ENCODE measurements at regions not wholly inside any gene's neighbourhood (a gene's known extent, or its start where the extent isn't known, plus 50 kb on each side); places are given as distances from the start of the nearest gene placed in this dataset.
A peak's percentile ranks its signal among the peaks of the same experiment; 100 is the strongest.

- Histone ChIP-seq H3K4me3 (no peak overlapping the region), H3K4me2 (no peak overlapping the region), H3K4me1 (peaks cover 22 to 39% (median 33%) of the 10 kb centered on the region in 10 experiments), H3K9ac (no peak overlapping the region), H3K27ac (no peak overlapping the region), H3K9me3 (replicated peaks in 1 of 11) (peaks cover 8 to 19% (median 15%) of the 10 kb centered on the region in 11 experiments; a peak in 21 of 22 replicates), H3K36me3 (no peaks in the 10 kb centered on the region), H3K27me3 (peaks cover 0 to 18% (median 13%) of the 10 kb centered on the region in 11 experiments; a peak in 11 of 22 replicates), H4K20me1 (peaks cover 0 to 14% (median 0%) of the 10 kb centered on the region in 11 experiments; a peak in 4 of 22 replicates)
- no peak for TF ChIP-seq Cebpa-rat (IDR thresholded peaks at IDR 0.05)
Observed at GRCh38 chr3:72278349-72279067, 493.6 kb upstream of the PROK2 start.

GRCh38 chr3:72277710-72278109, 492.8 kb upstream of the PROK2 start:
- Histone ChIP-seq H3K9ac (no peak overlapping the region), H3K27ac (no peak overlapping the region), H3K4me1 (peaks cover 30 to 47% (median 41%) of the 10 kb centered on the region in 10 experiments), H3K36me3 (no peaks in the 10 kb centered on the region), H3K4me2 (peak overlapping the region in 8 of 11 experiments; percentile 23 to 53 (median 34); a peak in 15 of 22 replicates), H3K27me3 (peaks cover 0 to 19% (median 13%) of the 10 kb centered on the region in 11 experiments; a peak in 11 of 22 replicates), H3K9me3 (replicated peaks in 1 of 11) (peaks cover under 1 to 11% (median 7%) of the 10 kb centered on the region in 11 experiments; a peak in 21 of 22 replicates), H3K4me3 (no peak overlapping the region), H4K20me1 (peaks cover 0 to 15% (median 0%) of the 10 kb centered on the region in 11 experiments; a peak in 4 of 22 replicates)
- TF ChIP-seq Cebpa-rat (IDR thresholded peaks at IDR 0.05), result no peak

GRCh38 chr3:72276806-72277205, 491.9 kb upstream of the PROK2 start:
- peaks cover 39 to 55% (median 49%) of the 10 kb centered on the region in 10 experiments for H3K4me1 ChIP-seq
- H3K4me2 ChIP-seq, result peak overlapping the region in 3 of 11 experiments; percentile 38 to 53 (median 48); a peak in 3 of 22 replicates
- H3K27ac ChIP-seq, result no peak overlapping the region
- peaks cover 0 to 3% (median 0%) of the 10 kb centered on the region in 11 experiments; a peak in 1 of 22 replicates for H3K9me3 ChIP-seq (replicated peaks in 1 of 11)
- H3K9ac ChIP-seq, result no peak overlapping the region
- peaks cover 0 to 15% (median 0%) of the 10 kb centered on the region in 11 experiments; a peak in 4 of 22 replicates for H4K20me1 ChIP-seq
- no peak for TF ChIP-seq Cebpa-rat (IDR thresholded peaks at IDR 0.05)
- no peaks in the 10 kb centered on the region for H3K36me3 ChIP-seq
- H3K27me3 ChIP-seq, result peaks cover 0 to 24% (median 13%) of the 10 kb centered on the region in 11 experiments; a peak in 11 of 22 replicates
- H3K4me3 ChIP-seq, result no peak overlapping the region

GRCh38 chr3:72275331-72275751, 490.4 kb upstream of the PROK2 start:
- peaks cover 53 to 69% (median 63%) of the 10 kb centered on the region in 10 experiments for H3K4me1 ChIP-seq
- H3K27ac ChIP-seq, result peak overlapping the region in 8 of 11 experiments; percentile 24 to 76 (median 56); a peak in 14 of 22 replicates
- no peaks in the 10 kb centered on the region for H3K9me3 ChIP-seq (replicated peaks in 1 of 11)
- peaks cover 0 to 26% (median 13%) of the 10 kb centered on the region in 11 experiments; a peak in 12 of 22 replicates for H3K27me3 ChIP-seq
- H3K4me3 ChIP-seq, result no peak overlapping the region
- H4K20me1 ChIP-seq, result peaks cover 0 to 15% (median 0%) of the 10 kb centered on the region in 11 experiments; a peak in 4 of 22 replicates
- peak overlapping the region in 4 of 11 experiments; percentile 4 to 62 (median 48); a peak in 9 of 22 replicates for H3K9ac ChIP-seq
- H3K36me3 ChIP-seq, result no peaks in the 10 kb centered on the region
- TF ChIP-seq Cebpa-rat (IDR thresholded peaks at IDR 0.05), result no peak
- peak overlapping the region; percentile 75 to 91 (median 86) for H3K4me2 ChIP-seq

- Histone ChIP-seq H3K27ac (peak overlapping the region in 10 of 11 experiments; percentile 49 to 85 (median 73); a peak in 20 of 22 replicates), H3K4me2 (peak overlapping the region; percentile 75 to 91 (median 86)), H3K9me3 (replicated peaks in 1 of 11) (no peaks in the 10 kb centered on the region), H3K36me3 (no peaks in the 10 kb centered on the region), H3K4me1 (peaks cover 60 to 76% (median 70%) of the 10 kb centered on the region in 10 experiments), H3K27me3 (peaks cover 0 to 26% (median 13%) of the 10 kb centered on the region in 11 experiments; a peak in 12 of 22 replicates), H3K4me3 (peak overlapping the region in 8 of 10 experiments; percentile 12 to 60 (median 32); a peak in 12 of 20 replicates), H3K9ac (peak overlapping the region in 10 of 11 experiments; percentile 23 to 72 (median 62); a peak in 17 of 22 replicates), H4K20me1 (peaks cover 0 to 15% (median 0%) of the 10 kb centered on the region in 11 experiments; a peak in 4 of 22 replicates)
- TF ChIP-seq Cebpa-rat (IDR thresholded peaks at IDR 0.05), result peak in 10 of 11 experiments; percentile 36 to 91 (median 76); a peak in 17 of 22 replicates
Observed at GRCh38 chr3:72274493-72275330, 489.8 kb upstream of the PROK2 start.

GRCh38 chr3:72273615-72274014, 488.7 kb upstream of the PROK2 start:
- no peak for TF ChIP-seq Cebpa-rat (IDR thresholded peaks at IDR 0.05)
- H3K4me1 ChIP-seq, result peaks cover 69 to 84% (median 78%) of the 10 kb centered on the region in 10 experiments
- H3K4me2 ChIP-seq, result peak overlapping the region; percentile 75 to 91 (median 86)
- H4K20me1 ChIP-seq, result peaks cover 0 to 15% (median 0%) of the 10 kb centered on the region in 11 experiments; a peak in 4 of 22 replicates
- H3K36me3 ChIP-seq, result no peaks in the 10 kb centered on the region
- H3K27me3 ChIP-seq, result peaks cover 0 to 26% (median 13%) of the 10 kb centered on the region in 11 experiments; a peak in 14 of 22 replicates
- H3K9me3 ChIP-seq (replicated peaks in 1 of 11), result no peaks in the 10 kb centered on the region
- 0 out of 20 replicates have a peak overlapping the region, but pooled peaks of 3 of the 10 experiments have one; percentile 13 to 42 (median 37) for H3K4me3 ChIP-seq
- H3K9ac ChIP-seq, result peak overlapping the region in 10 of 11 experiments; percentile 23 to 72 (median 62); a peak in 14 of 22 replicates
- peak overlapping the region in 10 of 11 experiments; percentile 49 to 85 (median 73); a peak in 16 of 22 replicates for H3K27ac ChIP-seq

GRCh38 chr3:72272356-72272755, 487.4 kb upstream of the PROK2 start:
- no peak overlapping the region for H3K9ac ChIP-seq
- H3K4me3 ChIP-seq, result no peak overlapping the region
- H3K27me3 ChIP-seq, result peaks cover 0 to 26% (median 13%) of the 10 kb centered on the region in 11 experiments; a peak in 14 of 22 replicates
- H3K4me2 ChIP-seq, result peak overlapping the region in 10 of 11 experiments; percentile 74 to 91 (median 85); a peak in 18 of 22 replicates
- H3K27ac ChIP-seq, result peak overlapping the region in 1 of 11 experiments; percentile 14; a peak in 1 of 22 replicates
- H3K9me3 ChIP-seq (replicated peaks in 1 of 11), result no peaks in the 10 kb centered on the region
- H3K36me3 ChIP-seq, result no peaks in the 10 kb centered on the region
- H3K4me1 ChIP-seq, result peaks cover 65 to 84% (median 76%) of the 10 kb centered on the region in 10 experiments
- TF ChIP-seq Cebpa-rat (IDR thresholded peaks at IDR 0.05), result no peak
- peaks cover 0 to 15% (median 0%) of the 10 kb centered on the region in 11 experiments; a peak in 4 of 22 replicates for H4K20me1 ChIP-seq

GRCh38 chr3:72271923-72272322, 487.0 kb upstream of the PROK2 start:
- Histone ChIP-seq H3K4me2 (peak overlapping the region; percentile 52 to 89 (median 82)), H3K9me3 (replicated peaks in 1 of 11) (no peaks in the 10 kb centered on the region), H3K9ac (peak overlapping the region in 1 of 11 experiments; percentile 62; a peak in 1 of 22 replicates), H3K27ac (peak overlapping the region in 4 of 11 experiments; percentile 14 to 81 (median 73); a peak in 5 of 22 replicates), H4K20me1 (peaks cover 0 to 15% (median 0%) of the 10 kb centered on the region in 11 experiments; a peak in 4 of 22 replicates), H3K36me3 (no peaks in the 10 kb centered on the region), H3K4me1 (peaks cover 67 to 89% (median 77%) of the 10 kb centered on the region in 10 experiments), H3K27me3 (peaks cover 0 to 26% (median 13%) of the 10 kb centered on the region in 11 experiments; a peak in 14 of 22 replicates), H3K4me3 (no peak overlapping the region)
- TF ChIP-seq Cebpa-rat (IDR thresholded peaks at IDR 0.05), result no peak

Data from BLaER1 treated with 17β-estradiol and CSF1 and Interleukin-3, amounts not matched to agents 10 nM and 100 nM (cell line).